Panc1 (cell line): ENCODE measurements at regions not wholly inside any gene's neighbourhood (a gene's known extent, or its start where the extent isn't known, plus 50 kb on each side); places are given as distances from the start of the nearest gene placed in this dataset.

Experiments used
- ATAC-seq: fragments of 200-7000 bp; cut with Tn5 transposase; 2 replicates; pipeline ENCODE4 v1.9.1; 2020; ENCODE audit warnings: mild to moderate bottlenecking, moderate library complexity
- BruUV-seq: library from RNA; stranded (reverse); fragments of 400-500 nt; replicated peaks from 2 replicates; lab custom pipeline; 2021; lab: Mats Ljungman, UMichigan
- CTCF ChIA-PET: fragments of 300-600 bp; sonication (Branson Sonifier 250); formaldehyde crosslinking; loops from one replicate; lab custom pipeline; 2022; ENCODE audit warnings: antibody characterized with exemption; lab: Charles Lee
- POLR2A ChIA-PET: fragments of 300-600 bp; sonication (Branson Sonifier 250); formaldehyde crosslinking; loops from one replicate; lab custom pipeline; 2022; ENCODE audit warnings: antibody characterized with exemption; lab: Charles Lee
- DNase-seq: peaks from one replicate; pipeline ENCODE4 v3.0.0-alpha.2; 2010; ENCODE audit warnings: low read depth, low spot score
- H3K27ac ChIP-seq: 2 replicates; pipeline ENCODE4 v1.5.1; 2011; ENCODE audit warnings: mild to moderate bottlenecking, low read length, inconsistent platforms
- H3K27me3 ChIP-seq: fragments of 200-500 bp; sonication (Bioruptor generic); 2 replicates; pipeline ENCODE4 v1.6.0; 2014; ENCODE audit warnings: low read length, inconsistent platforms; ENCODE audit not compliant: control insufficient read depth, insufficient read depth
- H3K36me3 ChIP-seq: fragments of 200-500 bp; sonication (Bioruptor generic); 2 replicates; pipeline ENCODE4 v1.5.1; 2014; ENCODE audit warnings: inconsistent platforms, mild to moderate bottlenecking, low read length, moderate library complexity; ENCODE audit not compliant: control insufficient read depth, insufficient read depth
- H3K4me1 ChIP-seq: 2 replicates; pipeline ENCODE4 v1.5.1; 2011; ENCODE audit warnings: inconsistent platforms, mild to moderate bottlenecking, low read length, moderate library complexity; ENCODE audit not compliant: control insufficient read depth, insufficient read depth
- H3K4me3 ChIP-seq, 2 experiments: 2 replicates each; pipeline ENCODE4 v1.5.1; 2011 to 2012; ENCODE audit warnings: low read depth in 2 of 2, low read length in 2 of 2, mild to moderate bottlenecking in 2 of 2, inconsistent platforms in 1 of 2, moderate library complexity in 1 of 2
- H3K9me3 ChIP-seq: fragments of 200-500 bp; sonication (Bioruptor generic); 2 replicates; pipeline ENCODE4 v1.5.1; 2014; ENCODE audit warnings: low read depth, mild to moderate bottlenecking, inconsistent platforms, low read length, moderate library complexity; ENCODE audit not compliant: control insufficient read depth, insufficient read depth
- CTCF ChIP-seq: fragments of 450-650 bp; IDR thresholded peaks from 2 replicates; pipeline ENCODE4 v1.5.1; 2017; ENCODE audit warnings: mild to moderate bottlenecking
- POLR2AphosphoS5 ChIP-seq: IDR thresholded peaks from 2 replicates; pipeline ENCODE4 v1.6.1; 2012; ENCODE audit warnings: mild to moderate bottlenecking, low read depth, low read length, moderate library complexity
- REST ChIP-seq, 2 experiments: IDR thresholded peaks; 2 replicates each; pipeline ENCODE4 v1.6.1; 2011 to 2012; ENCODE audit warnings: low read depth in 2 of 2, control low read depth in 1 of 2, low read length in 1 of 2, mild to moderate bottlenecking in 1 of 2, moderate library complexity in 1 of 2; ENCODE audit not compliant: insufficient read depth in 1 of 2
- SIN3A ChIP-seq: IDR thresholded peaks from 2 replicates; pipeline ENCODE4 v1.6.1; 2012; ENCODE audit warnings: low read depth, mild to moderate bottlenecking, low read length, moderate library complexity, borderline replicate concordance; ENCODE audit not compliant: insufficient read depth
- TCF7L2 ChIP-seq: IDR thresholded peaks from 2 replicates; pipeline ENCODE4 v1.6.1; 2011; ENCODE audit warnings: mild to moderate bottlenecking, low read depth, low read length, inconsistent platforms
- in situ Hi-C: cut with HindIII; loops from 2 replicates; pipeline ENCODE4 v1.10.0; 2016; ENCODE audit warnings: low sequenced_read_pairs, low pct_unique_long_range_greater_than_20kb
- intact Hi-C: fragments of 100-400 bp; cut with micrococcal nuclease; formaldehyde crosslinking; loops from one replicate; pipeline ENCODE4 v1.10.0; 2022; ENCODE audit not compliant: unreplicated experiment

GRCh38 chr4:152266831-152267480, 268.9 kb downstream of the FBXW7 start:
- intact Hi-C loops (no loop called here), in situ Hi-C loops (no loop called here)
- Histone ChIP-seq H3K4me3 (no peak overlapping the region), H3K9me3 (no peaks in the 10 kb centered on the region), H3K36me3 (no peaks in the 10 kb centered on the region), H3K27ac (no peak overlapping the region), H3K4me1 (peaks cover 3% of the 10 kb centered on the region), H3K27me3 (no peaks in the 10 kb centered on the region)
- ChIA-PET CTCF (no interaction called here), POLR2A (no interaction called here)
- DNase-seq (no peak), ATAC-seq (no peak)
- BruUV-seq, result no TSS peak
- TF ChIP-seq SIN3A, result no peak
- no peak for TF ChIP-seq REST (IDR thresholded peaks at IDR 0.05; ENCODE audit: insufficient read depth in 1 of 2, low read depth in 2 of 2, low read length in 1 of 2)
- TF ChIP-seq CTCF, result no peak
- TF ChIP-seq TCF7L2, result no peak
- no peak for TF ChIP-seq POLR2AphosphoS5

DNA sequence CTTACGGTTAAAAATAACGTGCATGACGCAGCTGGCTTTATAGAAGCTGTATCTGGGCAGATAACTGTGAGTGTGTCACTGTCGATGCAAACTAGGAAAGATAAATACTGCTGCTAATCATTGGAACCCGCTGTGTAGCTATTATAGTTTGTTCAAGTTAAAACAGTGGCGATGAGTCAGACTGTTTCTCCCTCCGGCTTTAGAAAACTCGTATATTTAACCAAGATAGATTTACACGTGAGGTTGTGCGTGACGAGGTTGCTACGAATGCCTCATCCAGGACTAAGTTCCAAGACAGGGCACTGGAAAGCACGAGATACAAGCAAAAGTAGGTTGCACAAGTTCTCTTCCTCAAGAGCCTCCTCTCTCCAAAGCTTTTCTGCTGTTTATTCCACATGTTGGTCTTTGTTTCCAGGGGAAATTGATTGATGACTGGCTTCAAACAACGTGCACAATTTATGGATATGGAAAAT, 270.7 kb downstream of the FBXW7 start:
- TF ChIP-seq TCF7L2, result no peak
- no peak for TF ChIP-seq POLR2AphosphoS5
- no peak for TF ChIP-seq SIN3A
- TF ChIP-seq CTCF, result no peak
- TF ChIP-seq REST (IDR thresholded peaks at IDR 0.05; ENCODE audit: insufficient read depth in 1 of 2, low read depth in 2 of 2, low read length in 1 of 2), result no peak
- Histone ChIP-seq H3K27ac (no peak overlapping the region), H3K4me1 (peaks cover 3% of the 10 kb centered on the region), H3K27me3 (no peaks in the 10 kb centered on the region), H3K36me3 (no peaks in the 10 kb centered on the region), H3K9me3 (no peaks in the 10 kb centered on the region), H3K4me3 (peak overlapping the region in 1 of 2 experiments; percentile 4; a peak in 1 of 4 replicates)
- in situ Hi-C loops (no loop called here), intact Hi-C loops (no loop called here)
- ATAC-seq, result peak; percentile 86
- BruUV-seq, result no TSS peak
- POLR2A ChIA-PET, result no interaction called here
- CTCF ChIA-PET, result interaction anchor here (0.7 kb wide), 1 partner anchor 636 kb away, joined by 3 read pairs; no protein-coding TSS in a partner anchor
- DNase-seq, result peak; percentile 18
